H1 (cell line): ENCODE measurements at regions not wholly inside any gene's neighbourhood (a gene's known extent, or its start where the extent isn't known, plus 50 kb on each side); places are given as distances from the start of the nearest gene placed in this dataset.
A peak's percentile ranks its signal among the peaks of the same experiment; 100 is the strongest.

Source experiments
- ATF2 ChIP-seq: IDR thresholded peaks from 2 replicates; pipeline ENCODE4 v1.6.1; 2012; ENCODE audit warnings: low read length, inconsistent platforms
- CTCF ChIP-seq, 3 experiments: IDR thresholded peaks; 1 replicate in 2 of 3; 2 replicates in 1 of 3; pipeline versions ENCODE4 v1.5.1 to v1.6.1; 2011; ENCODE audit warnings: low read length in 3 of 3, mild to moderate bottlenecking in 3 of 3, inconsistent platforms in 2 of 3, low read depth in 1 of 3, moderate library complexity in 1 of 3; ENCODE audit not compliant: insufficient read depth in 1 of 3; ENCODE audit errors: control extremely low read depth in 1 of 3
- EP300 ChIP-seq, 2 experiments: IDR thresholded peaks; 1 replicate in 1 of 2; 2 replicates in 1 of 2; pipeline ENCODE4 v1.6.1; 2011 to 2012; ENCODE audit warnings: low read depth in 2 of 2, low read length in 2 of 2, mild to moderate bottlenecking in 2 of 2, borderline replicate concordance in 1 of 2, inconsistent platforms in 1 of 2, moderate library complexity in 1 of 2
- EZH2 ChIP-seq: fragments of 200-600 bp; sonication (generic); IDR thresholded peaks from 2 replicates; pipeline ENCODE4 v1.7.1; 2012; ENCODE audit warnings: low read depth, mild to moderate bottlenecking, moderate library complexity, low read length, inconsistent platforms; ENCODE audit not compliant: severe bottlenecking
- MAX ChIP-seq: IDR thresholded peaks from 2 replicates; pipeline ENCODE4 v1.6.1; 2012; ENCODE audit warnings: inconsistent platforms
- POLR2A ChIP-seq, 2 experiments: IDR thresholded peaks; 1 replicate in 1 of 2; 2 replicates in 1 of 2; pipeline ENCODE4 v1.6.1; 2011; ENCODE audit warnings: low read depth in 2 of 2, low read length in 2 of 2, mild to moderate bottlenecking in 2 of 2; ENCODE audit errors: control extremely low read depth in 1 of 2
- SP2 ChIP-seq: IDR thresholded peaks from 2 replicates; pipeline ENCODE4 v1.6.1; 2012; ENCODE audit warnings: mild to moderate bottlenecking, low read length, inconsistent platforms
- SUZ12 ChIP-seq: fragments of 200-600 bp; sonication (generic); IDR thresholded peaks from 2 replicates; pipeline ENCODE4 v1.6.1; 2012; ENCODE audit warnings: mild to moderate bottlenecking, inconsistent platforms, low read length, moderate library complexity, mixed read lengths
- TBP ChIP-seq: IDR thresholded peaks from 2 replicates; pipeline ENCODE4 v1.6.1; 2011; ENCODE audit warnings: low read depth, low read length, improper control_type of control experiment
- YY1 ChIP-seq: IDR thresholded peaks from 2 replicates; pipeline ENCODE4 v1.6.1; 2011; ENCODE audit warnings: low read depth, mild to moderate bottlenecking, low read length

- peak; percentile 24 to 84 (median 83) for TF ChIP-seq CTCF (IDR thresholded peaks at IDR 0.05; ENCODE audit: control extremely low read depth in 1 of 3, insufficient read depth in 1 of 3, low read depth in 1 of 3, low read length in 3 of 3)
- TF ChIP-seq MAX = peak; percentile 33; the same call in 1 of the 2 replicates
- 0 out of 2 replicates have a peak, but pooled peaks have one; percentile 28 for TF ChIP-seq YY1
- no peak for TF ChIP-seq EP300 (IDR thresholded peaks at IDR 0.05; ENCODE audit: borderline replicate concordance in 1 of 2, low read depth in 2 of 2, low read length in 2 of 2)
- TF ChIP-seq SP2 = no peak
- no peak for TF ChIP-seq POLR2A (IDR thresholded peaks at IDR 0.05; ENCODE audit: control extremely low read depth in 1 of 2, low read depth in 2 of 2, low read length in 2 of 2)
- TF ChIP-seq ATF2 = no peak
- no peak for TF ChIP-seq SUZ12
- TF ChIP-seq TBP = peak; percentile 20; the same call in 1 of the 2 replicates
- no peak for TF ChIP-seq EZH2
Observed at GRCh38 chr12:4855121-4855924, 54.4 kb upstream of the KCNA1 start.
